NCI-H2171 (cell line): ENCODE measurements at regions not wholly inside any gene's neighbourhood (a gene's known extent, or its start where the extent isn't known, plus 50 kb on each side); places are given as distances from the start of the nearest gene placed in this dataset.
"Not testable (repeated sequence)": the region's sequence is repeated elsewhere in the genome, so short reads cannot be mapped to it uniquely, and the experiment has no call there.

Experiments
- DNase-seq: peaks from one replicate; lab custom pipeline; 2025; lab: John Stamatoyannopoulos, UW

DNA sequence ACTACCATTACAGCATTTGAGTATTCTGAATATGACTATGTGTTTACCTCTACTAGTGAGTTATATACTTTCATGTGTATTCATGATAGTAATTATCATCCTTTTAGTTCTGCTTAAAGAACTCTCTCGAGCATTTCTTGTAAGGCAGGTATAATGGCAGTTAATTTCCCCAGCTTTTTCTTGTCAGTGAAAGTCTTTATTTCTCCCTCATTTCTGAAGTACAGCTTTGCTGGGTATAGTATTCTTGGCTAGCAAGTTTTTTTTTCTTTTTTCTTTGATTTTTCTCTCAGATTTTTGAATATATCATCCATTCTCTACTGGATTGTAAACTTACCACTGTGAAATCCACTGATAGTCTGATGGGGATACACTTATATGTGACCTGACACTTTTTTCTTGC, 165.9 kb upstream of the ARHGAP5 start:
- no peak for DNase-seq

DNA sequence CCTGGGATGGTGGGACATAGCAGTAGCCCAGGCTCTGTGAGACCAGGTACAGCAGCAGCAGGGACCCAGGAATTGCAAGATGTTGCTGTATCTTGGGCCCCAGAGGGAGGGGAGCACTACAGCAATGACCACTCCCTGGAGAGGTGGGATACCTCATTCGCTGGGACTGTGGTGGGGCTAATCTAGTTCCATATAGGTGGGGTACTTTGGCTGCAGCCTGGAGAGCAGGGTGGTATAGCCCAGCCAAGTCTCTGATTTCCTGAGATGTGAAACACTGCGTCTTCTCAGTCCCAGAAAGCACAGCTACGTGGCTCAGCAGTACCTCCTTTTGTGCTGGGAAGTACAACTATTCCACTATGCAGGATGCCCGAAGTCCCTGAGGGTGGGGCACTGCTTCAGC, 163.7 kb upstream of the ARHGAP5 start:
- no peak for DNase-seq

DNA sequence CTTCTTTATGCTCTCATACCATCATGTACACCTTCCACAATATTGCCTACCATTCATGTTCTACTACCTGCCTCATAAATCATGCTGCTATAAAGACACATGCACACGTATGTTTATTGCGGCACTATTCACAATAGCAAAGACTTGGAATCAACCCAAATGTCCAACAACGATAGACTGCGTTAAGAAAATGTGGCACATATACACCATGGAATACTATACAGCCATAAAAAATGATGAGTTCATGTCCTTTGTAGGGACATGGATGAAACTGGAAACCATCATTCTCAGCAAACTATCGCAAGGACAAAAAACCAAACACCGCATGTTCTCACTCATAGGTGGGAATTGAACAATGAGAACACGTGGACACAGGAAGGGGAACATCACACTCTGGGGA, 158.8 kb upstream of the ARHGAP5 start:
- DNase-seq = not testable (repeated sequence)

DNA sequence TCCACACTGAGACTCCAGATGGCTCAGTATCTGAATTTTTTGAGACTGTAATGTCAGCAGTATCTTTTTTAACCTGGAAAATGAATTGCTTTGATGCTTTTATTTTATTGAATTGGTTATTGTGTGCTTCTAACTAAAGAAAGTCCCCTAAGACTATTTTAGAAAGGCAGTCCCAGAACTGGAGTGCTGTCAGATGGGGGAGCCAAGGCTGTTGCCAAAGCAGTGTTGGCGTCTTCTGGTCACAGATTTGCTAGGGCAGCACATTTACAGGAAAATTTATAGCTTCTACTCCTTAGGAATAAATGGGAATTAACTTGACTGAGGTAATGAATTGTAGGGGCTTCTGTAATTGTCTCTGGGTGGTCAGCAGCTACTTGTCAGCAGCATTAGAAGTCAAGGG, 157.1 kb upstream of the ARHGAP5 start:
- no peak for DNase-seq

DNA sequence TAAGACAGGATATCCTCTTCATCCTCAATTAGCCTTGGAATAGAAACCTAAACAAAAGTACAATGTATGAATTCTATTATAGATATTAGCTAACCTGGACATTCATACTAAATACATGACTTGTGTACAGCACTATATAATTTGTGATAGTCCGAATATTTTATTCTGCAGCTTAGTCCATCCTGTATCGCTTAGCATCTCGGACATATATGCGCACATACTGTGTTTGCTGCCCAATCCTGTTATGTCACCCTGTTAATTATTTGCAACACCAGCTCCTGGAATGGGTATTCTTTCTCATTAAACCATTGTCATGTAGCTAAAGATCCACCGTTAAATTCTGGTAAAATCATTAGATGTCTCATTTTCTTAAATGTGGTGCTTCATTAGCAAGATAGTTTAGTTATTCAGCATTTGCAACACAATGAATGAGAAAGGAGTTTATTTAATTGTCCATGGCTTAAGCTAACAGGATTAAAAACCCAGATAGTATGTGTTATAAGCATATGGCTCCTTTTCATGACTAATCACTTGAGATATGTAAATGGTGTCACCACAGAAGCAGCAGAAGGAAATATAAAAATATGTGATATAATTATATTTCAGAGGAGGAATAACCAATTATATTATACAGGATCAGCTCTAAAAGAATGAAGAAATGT, 156.0 kb upstream of the ARHGAP5 start:
- no peak for DNase-seq

DNA sequence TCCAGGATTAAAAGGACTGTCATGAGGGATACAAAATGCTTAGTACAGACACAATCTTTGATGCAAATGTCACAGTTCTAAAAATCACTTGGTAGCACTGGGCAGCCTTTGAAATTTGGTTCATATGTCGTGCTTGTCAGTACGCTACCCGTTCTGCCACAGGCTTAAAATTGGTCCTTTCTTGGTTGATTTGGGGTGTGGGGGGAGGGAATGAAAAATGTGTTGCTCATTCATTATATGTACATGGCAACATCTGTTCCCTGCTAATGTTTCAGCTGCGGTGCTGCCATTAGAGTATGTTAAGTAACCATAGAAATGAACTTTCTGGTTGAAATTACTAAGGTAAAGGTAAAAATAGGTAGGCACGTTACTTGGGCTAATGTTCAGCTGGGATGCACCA, 155.4 kb upstream of the ARHGAP5 start:
- peak; percentile 95 for DNase-seq

DNA sequence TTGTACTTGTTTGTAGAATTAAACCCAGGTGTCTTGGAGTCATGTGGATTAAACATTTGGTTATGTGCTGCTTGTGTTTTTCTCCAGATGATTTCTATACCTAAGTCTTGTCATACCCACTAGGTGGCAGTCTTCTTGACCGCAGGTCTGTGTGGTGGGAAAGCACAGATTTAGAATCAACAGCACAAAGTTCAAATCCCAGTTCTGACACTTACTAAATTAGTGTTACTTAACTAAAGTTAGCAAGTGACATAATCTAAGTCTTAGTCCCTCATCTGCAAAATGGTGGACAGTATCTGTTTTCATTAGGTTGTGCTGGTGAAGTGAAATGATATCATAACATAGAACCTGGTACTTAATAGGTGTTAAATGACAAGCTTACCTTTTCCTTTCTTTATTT, 151.0 kb upstream of the ARHGAP5 start:
- DNase-seq = no peak

DNA sequence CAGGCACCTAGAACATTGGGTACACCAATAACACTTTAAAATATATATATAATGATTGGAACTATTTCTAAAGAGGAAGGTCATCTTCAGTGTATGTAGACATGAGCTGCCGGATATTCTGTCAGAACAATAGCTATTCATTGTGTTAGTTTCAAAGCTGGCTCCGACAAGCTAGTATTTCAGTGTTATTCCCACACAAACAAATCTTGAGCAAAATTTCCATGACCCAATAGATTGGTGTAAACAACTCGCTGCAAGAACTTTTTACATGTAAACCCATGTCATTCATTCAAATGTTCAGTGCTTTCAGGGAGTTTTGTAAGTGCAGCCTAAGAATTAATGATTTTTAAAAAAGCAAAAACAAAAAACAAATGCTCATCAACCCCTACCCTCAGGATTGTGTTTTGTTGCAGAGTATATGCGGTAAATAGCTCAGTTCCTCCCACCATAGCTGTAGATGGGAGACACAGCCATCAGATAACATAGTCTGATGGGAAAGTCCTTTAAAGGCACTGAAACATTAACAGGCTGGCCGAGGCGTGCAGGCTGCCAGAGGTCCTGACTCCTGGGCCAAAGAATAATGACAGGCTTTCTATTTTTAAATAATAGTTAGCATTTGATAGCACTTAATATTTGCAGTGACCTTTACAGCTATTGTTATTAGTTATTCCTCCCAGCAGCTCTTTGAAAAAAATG, 150.3 kb upstream of the ARHGAP5 start:
- no peak for DNase-seq

DNA sequence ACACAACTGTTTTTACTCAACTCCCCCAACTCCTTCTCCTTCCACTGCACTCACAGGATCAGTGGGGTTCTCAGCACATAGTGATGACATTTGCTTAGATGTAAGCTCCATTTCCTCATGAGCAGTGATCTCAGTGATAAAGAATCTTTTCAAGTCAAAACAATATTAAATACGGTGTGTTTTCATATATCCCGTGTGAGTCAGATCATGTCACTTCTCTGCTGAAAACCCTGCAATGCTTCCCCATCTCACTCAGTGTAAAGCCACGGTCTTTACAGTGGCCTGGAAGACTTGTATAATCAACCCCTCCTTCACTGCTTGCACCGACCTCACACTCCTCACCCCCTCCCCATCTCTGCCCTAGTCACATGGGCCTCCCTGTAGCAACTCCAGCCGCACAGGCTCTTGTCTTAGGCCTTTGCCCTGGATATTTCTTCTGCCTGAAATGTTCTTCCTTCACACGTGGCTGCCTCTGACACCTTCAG, 149.7 kb upstream of the ARHGAP5 start:
- DNase-seq = no peak

DNA sequence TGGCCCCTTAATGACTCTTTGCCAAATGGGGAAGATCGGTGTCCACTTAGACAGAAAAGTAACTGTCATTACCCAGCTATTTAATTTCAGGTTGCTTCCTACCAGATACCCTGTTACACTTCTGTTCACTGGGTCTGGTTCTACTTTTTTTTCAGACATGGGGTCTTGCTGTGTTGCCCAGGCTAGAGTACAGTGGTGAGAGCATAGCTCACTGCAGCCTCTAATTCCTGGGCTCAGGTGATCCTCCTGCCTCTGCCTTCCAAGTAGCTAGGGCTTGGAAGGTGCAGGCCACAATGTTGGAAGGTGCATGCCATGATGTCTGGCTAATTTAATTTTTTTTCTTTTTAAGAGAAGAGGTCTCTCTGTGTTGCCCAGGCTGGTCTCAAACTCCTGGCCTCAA, 147.0 kb upstream of the ARHGAP5 start:
- no peak for DNase-seq

DNA sequence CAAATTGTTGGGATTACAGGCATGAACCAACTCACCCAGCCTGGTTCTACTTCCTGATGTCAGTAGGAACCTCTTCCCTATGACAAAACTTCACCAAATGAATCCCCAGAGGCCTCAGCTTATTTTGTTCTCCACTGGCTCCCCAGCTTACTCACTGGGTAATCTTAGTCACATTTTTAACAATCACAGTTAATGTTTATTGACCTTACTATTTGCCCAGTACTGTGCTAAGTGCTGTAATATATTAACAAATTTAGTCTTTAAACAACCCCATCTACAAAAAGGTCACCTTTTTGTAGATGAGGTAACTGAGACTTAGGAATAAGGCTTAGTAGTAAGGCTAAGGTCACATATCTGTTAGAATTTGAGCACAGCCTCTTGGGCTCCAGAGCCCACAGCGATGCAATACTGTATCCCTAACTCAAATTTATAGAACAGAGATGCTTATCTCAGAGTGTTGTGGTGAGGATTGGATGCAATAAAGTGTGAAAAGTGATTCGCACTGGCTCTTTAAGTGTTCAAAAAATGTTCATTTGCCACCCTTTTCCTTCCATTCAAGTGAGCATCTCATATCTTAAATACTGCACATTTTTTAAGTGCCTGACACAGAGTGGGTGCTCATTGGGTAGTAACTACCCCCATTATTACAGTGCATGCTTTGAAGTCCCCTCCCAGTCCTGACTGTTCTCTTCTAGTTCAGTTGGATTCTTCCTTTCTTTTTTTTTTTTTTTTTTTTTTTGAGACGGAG, 146.4 kb upstream of the ARHGAP5 start:
- DNase-seq = no peak

DNA sequence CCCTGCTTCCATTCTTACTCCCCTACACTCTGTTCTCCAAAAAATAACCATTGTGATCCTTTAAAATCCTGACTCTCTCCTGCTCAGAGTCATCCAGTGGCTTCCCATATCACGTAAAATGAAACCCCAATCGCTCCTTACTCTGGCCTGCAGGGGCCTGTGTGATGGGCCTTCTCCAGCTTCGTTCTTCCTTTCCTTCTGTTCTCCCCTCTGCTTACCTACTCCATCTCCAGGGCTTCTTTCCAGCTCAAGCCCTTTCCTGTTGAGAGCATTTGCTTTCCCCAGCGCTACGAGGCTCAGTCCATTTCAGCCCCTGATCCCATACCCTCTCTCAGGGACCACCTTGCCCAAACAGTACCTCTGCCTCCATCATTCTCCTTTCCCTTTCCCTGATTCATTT, 144.4 kb upstream of the ARHGAP5 start:
- no peak for DNase-seq

DNA sequence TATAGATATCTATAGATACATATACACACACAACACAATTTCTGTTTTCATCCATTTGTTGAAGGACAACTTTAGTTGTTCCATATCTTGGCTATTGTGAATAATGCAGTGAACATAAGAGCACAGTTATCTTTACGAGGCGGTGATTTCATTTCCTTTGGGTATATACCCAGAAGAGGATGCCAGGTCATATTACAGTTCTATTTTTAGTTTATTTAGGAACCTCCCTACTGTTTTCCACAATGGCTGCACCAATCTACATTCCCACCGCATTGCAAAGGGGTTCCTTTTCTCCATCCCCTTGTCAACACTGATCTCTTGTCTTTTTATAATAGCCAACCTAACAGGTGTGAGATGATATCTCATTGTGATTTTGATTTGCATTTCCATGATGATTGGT, 143.4 kb upstream of the ARHGAP5 start:
- DNase-seq = peak; percentile 33

DNA sequence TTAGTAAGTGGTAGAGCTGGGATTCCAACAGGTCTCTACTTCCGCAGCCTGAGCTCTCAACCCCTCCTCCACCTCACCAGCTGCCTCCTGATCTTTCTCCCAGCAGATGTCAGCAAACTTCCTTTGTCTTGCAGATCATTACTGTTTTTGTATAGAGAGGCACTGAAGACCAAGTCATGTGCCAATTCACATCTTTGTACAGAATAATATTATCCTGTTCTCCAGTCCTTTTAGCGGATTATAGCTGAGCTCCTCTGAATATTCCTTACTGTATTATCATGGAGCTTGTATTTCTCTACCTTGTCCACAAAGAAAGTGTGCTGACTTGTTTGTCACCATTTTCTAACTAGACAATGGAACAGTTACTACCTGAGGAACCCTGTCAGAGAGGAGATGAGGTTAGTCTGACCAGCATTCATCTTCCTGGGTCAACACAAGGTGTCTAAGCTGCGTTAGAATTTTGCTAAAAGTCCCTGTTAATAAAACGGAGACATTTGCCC, 142.3 kb upstream of the ARHGAP5 start:
- DNase-seq = peak; percentile 80

DNA sequence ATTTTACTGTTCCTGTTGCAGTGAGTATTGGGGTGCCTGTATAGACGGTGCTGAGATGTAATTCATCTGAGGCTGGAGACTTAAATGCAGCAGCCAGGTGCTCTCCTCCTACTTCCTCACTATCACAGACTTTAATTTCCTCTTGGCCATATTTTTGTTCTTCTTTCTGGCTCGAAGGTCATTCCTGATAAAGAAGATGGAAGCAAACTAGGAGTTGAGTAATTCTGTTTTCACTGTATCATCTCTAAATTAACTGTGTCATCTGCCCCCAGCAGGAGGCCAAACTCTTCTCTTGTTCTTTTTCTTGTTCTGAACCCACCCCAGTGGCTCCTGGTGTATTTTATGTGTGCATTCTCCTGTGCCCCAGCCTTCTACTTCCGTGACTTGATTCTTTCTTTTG, 141.7 kb upstream of the ARHGAP5 start:
- DNase-seq = no peak

DNA sequence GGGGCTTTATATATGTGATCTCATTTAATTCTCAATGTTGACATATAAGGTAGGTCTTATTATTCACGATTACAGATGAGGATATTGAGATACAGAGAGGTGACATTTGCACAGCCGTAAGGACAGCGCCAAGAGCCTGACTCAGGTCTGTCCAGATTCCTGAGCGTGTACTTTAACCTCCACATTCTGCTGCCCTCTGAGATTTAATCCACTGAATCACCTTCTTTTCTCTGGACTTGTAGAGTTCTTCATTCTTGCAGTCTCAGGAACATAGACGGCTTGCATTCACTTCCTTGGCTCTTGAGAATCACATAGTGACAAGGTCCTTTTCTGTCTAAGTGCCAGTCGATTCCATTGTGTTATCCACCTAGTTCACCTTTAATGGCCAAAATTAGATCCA, 141.0 kb upstream of the ARHGAP5 start:
- DNase-seq = no peak

DNA sequence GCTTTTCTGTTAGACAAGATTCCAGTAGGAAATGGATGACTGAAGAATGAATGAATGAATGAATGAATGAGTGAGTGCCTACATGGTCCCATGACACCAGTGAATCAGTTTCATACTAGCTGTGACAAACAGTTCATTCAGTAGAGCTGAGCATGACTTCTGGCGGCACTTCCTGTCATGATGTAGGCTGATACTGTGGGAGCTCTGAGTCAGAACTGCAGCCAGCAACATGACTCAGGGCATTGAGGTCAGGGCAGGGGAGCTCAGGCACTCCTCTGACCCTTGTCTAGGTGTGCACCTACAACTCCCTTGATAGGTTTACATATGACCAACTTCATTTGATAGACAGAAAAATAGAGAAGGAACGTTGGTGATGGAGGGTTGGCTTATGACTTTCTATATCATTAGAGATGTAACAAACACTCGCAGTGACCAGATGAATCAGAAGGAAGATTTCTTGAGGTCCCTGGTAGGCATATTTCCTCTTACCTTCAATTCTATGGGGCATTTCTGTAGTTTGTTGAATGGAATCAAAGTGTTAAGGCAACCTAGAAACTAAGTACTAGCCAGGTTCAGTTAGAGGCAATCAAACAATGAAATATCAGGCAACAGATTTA, 139.3 kb upstream of the ARHGAP5 start:
- no peak for DNase-seq

DNA sequence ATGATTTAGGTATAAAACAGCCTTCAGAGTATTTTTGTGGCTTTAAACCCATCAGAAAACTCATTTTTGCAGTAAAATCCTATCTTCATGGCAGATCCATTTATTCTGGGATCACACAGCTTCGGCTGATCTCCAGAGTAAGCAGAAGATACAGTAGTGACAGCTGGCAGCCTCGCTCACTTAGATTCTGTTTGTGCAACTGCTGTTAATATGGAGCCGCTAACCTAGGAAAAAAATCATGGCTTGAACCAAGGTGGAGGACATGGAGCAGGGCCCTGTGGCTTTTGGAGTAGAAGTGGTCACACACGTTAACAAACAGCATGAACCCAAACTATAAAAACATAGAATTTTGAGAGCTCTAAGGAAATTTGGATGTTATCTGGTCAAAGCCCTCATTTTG, 137.2 kb upstream of the ARHGAP5 start:
- DNase-seq = peak; percentile 65

DNA sequence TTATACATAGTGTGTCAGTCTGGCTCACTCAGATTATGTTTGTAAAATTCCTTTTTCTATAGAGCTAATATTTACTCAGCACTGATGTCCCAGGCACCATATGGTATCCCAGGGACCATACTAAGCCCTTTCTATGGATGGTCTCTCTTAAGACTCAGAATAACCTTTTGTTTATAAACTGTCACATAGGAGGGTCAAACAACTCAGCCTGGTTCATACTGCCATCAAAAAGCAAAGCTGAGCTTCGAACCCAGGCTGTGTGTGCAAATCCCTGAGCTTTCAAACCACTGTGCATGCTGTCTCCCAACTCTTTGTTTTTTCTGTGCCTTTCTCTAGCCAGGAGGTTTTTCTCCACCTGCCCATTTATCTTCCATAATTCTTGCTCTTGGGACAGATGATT, 135.6 kb upstream of the ARHGAP5 start:
- DNase-seq = no peak

DNA sequence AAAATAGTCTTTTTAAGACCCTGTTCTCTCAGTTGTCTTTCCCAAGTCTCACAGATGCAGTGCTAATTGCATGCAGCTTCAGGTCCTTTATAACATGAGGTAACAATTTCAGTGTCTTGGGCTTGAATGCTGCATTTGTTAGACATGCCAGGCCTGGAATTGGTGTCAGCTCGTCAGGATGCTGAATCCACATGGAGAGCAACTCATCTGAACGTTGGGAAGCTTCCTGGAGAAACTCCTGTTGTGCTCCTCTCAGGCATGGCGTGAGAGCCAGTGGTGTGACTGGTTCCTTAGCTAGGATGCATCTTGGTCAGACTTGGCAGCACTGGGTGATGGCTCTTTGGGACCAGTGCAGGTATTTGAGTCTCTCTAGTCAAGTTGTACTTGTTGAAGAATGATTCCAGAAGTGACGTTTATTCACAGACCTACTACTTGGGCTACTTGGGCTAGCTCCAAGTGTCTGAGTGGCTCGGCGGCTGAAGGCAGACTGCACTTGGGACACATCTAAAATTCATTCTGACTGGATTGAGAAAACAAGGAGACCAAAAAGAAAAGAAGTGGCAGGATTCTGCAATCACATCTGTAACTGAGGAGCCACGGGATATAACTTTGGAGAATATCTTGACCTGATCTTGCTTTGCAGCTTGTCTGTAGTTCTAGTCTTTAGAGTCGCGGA, 134.8 kb upstream of the ARHGAP5 start:
- no peak for DNase-seq

DNA sequence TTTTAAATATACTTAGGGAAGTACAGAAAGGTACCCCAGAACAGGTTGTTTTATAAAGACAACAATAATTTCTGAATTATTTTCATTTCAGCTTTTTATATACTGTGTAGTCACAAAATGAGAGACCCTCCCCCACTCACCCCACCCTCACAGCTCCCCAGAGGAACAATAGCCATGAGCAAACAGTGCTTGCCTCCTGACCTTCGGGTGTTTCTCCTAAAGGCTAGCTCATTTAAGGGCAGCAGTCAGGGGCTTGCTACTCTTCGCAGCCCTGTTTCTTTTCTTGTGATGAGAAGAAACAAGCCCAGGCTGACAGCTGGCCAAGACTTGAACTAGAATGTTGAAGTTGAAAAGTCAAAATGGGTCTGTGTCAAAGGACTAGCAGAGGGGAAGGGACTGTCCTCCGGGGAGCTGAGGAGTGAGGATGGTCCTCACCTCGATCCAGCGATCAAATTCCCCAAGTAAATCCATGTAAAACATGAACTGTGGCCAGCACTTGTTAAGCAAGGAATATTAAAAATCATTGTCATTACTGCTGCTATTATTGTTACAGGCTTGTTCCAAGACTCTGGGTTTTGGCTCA, 133.8 kb upstream of the ARHGAP5 start:
- DNase-seq = no peak

DNA sequence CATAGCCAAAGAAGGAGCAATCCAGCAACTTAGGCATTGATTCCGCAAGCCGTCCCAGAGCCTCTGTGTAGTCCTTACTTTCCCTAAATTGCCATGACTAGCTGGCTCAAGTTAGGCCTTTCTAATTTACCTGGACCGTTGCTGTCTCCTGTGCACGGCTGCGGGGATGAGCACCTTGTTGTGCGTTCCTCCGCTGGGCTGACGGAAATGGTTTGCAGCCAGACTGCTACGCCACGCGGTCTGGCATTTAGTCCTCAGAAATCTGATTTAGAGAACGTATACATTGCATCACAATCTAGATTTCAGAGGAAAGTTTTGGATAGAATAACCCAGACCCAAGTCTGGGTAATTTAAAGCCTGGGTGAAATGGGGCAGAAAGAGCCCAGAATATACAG, 133.2 kb upstream of the ARHGAP5 start:
- no peak for DNase-seq
